ENCODE measurements at regions not wholly inside any gene's neighbourhood (a gene's known extent, or its start where the extent isn't known, plus 50 kb on each side); places are given as distances from the start of the nearest gene placed in this dataset.

DNA sequence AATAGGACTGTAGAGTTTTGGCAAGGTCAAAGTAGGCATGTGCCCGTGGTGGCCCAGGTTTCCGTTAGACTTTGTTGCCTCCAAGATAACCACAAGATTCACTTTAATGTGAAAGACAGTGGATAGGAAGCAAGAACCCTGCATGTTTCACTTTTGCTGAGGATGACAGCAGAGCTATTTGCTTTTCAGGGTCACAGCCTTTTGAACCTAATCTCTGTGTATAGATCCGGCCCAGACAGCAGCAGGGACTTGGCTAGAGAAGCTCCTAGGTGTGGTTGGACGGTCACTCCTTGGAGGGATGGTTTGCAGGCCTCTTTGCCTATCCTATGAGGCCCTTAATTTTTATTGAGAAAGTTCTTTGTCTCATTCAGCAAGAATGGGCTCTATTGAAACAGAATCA is 538.8 kb downstream of the HACE1 start:
- H3K9me3 ChIP-seq (ENCODE audit: low read length), result no peaks in the 10 kb centered on the region
- no peak overlapping the region for H3K4me2 ChIP-seq (ENCODE audit: low read length)
- no peak overlapping the region for H3K4me3 ChIP-seq (ENCODE audit: low read length)
- no peaks in the 10 kb centered on the region for H3F3A ChIP-seq (ENCODE audit: insufficient read depth, low read length, poor library complexity, severe bottlenecking)
- no peak overlapping the region for H2AFZ ChIP-seq (ENCODE audit: low read depth, low read length)
- no peak overlapping the region for H3K27ac ChIP-seq (ENCODE audit: low read length)
- H4K20me1 ChIP-seq (ENCODE audit: insufficient read depth), result no peaks in the 10 kb centered on the region
- no peaks in the 10 kb centered on the region for H3K9me2 ChIP-seq (ENCODE audit: insufficient read depth, low read length)
- no peaks in the 10 kb centered on the region for H3K79me2 ChIP-seq (replicated peaks; ENCODE audit: insufficient read depth, low read length)
- no peaks in the 10 kb centered on the region for H3K27me3 ChIP-seq (ENCODE audit: insufficient read depth, low read depth, low read length)
- TF ChIP-seq EP300 (conservative IDR thresholded peaks at IDR 0.05; ENCODE audit: poor library complexity, severe bottlenecking) (no peak), RAD21 (conservative IDR thresholded peaks at IDR 0.05) (no peak), POLR2AphosphoS5 (IDR thresholded peaks at IDR 0.05) (no peak), SMC3 (conservative IDR thresholded peaks at IDR 0.05; ENCODE audit: poor library complexity) (no peak), CTCF (IDR thresholded peaks at IDR 0.05; ENCODE audit: poor library complexity, severe bottlenecking) (no peak), EZH2 (IDR thresholded peaks at IDR 0.05; ENCODE audit: borderline replicate concordance, insufficient read depth, low read length, poor library complexity, severe bottlenecking) (no peak)
- no peaks in the 10 kb centered on the region for H3K36me3 ChIP-seq (ENCODE audit: insufficient read depth, low read length)
- no peak overlapping the region for H3K9ac ChIP-seq (ENCODE audit: low read length)

DNA sequence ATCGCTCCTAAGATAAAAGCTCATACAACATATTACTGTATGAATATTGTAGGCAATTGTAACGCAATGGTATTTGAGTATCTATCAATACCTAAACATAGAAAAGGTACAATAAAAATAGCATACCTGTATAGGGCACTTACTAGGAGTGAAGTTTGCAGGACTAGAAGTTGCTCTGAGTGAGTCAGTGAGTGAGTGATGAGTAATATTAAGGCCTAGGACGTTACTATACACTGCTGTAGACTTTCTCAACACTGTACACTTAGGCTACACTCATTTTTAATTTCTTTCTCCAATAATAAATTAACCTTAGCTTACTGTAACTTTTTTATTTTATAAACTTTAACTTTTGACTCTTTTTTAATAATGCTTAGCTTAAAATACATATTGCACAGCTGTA is 546.9 kb downstream of the HACE1 start:
- no peak overlapping the region for H2AFZ ChIP-seq (ENCODE audit: low read depth, low read length)
- H3K27ac ChIP-seq (ENCODE audit: low read length), result no peak overlapping the region
- no peak for TF ChIP-seq EP300 (conservative IDR thresholded peaks at IDR 0.05; ENCODE audit: poor library complexity, severe bottlenecking)
- TF ChIP-seq RAD21 (conservative IDR thresholded peaks at IDR 0.05), result no peak
- H3F3A ChIP-seq (ENCODE audit: insufficient read depth, low read length, poor library complexity, severe bottlenecking), result no peaks in the 10 kb centered on the region
- H4K20me1 ChIP-seq (ENCODE audit: insufficient read depth), result no peaks in the 10 kb centered on the region
- no peak overlapping the region for H3K9ac ChIP-seq (ENCODE audit: low read length)
- no peaks in the 10 kb centered on the region for H3K9me3 ChIP-seq (ENCODE audit: low read length)
- no peaks in the 10 kb centered on the region for H3K36me3 ChIP-seq (ENCODE audit: insufficient read depth, low read length)
- no peaks in the 10 kb centered on the region for H3K79me2 ChIP-seq (replicated peaks; ENCODE audit: insufficient read depth, low read length)
- H3K4me3 ChIP-seq (ENCODE audit: low read length), result no peak overlapping the region
- no peaks in the 10 kb centered on the region for H3K9me2 ChIP-seq (ENCODE audit: insufficient read depth, low read length)
- no peaks in the 10 kb centered on the region for H3K27me3 ChIP-seq (ENCODE audit: insufficient read depth, low read depth, low read length)
- no peak overlapping the region for H3K4me2 ChIP-seq (ENCODE audit: low read length)

DNA sequence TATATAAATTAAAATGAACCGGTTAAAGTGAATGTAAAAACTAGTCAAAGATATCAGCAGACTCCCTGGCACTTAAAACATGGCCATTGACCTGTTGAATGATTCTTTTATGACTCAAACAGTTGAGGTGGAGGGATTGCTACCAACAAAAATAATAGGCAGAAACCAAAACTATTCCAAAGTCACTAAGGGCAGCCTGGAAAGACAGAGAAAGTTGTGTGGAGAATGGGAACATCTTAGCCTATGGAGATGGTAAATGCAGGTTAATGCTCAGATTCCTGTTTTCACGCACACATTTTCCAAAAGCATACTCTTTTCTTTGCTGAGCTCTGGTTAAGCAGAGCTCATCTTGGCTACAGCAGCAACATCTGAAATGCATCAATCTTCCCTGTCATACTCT is 553.5 kb downstream of the HACE1 start:
- Histone ChIP-seq H3K27me3 (ENCODE audit: insufficient read depth, low read depth, low read length) (no peaks in the 10 kb centered on the region), H3K27ac (ENCODE audit: low read length) (no peak overlapping the region), H3K9ac (ENCODE audit: low read length) (no peak overlapping the region), H4K20me1 (ENCODE audit: insufficient read depth) (no peaks in the 10 kb centered on the region), H3K79me2 (replicated peaks; ENCODE audit: insufficient read depth, low read length) (no peaks in the 10 kb centered on the region), H3K9me2 (ENCODE audit: insufficient read depth, low read length) (no peaks in the 10 kb centered on the region), H3K36me3 (ENCODE audit: insufficient read depth, low read length) (no peaks in the 10 kb centered on the region), H3K4me3 (ENCODE audit: low read length) (no peak overlapping the region), H3K4me2 (ENCODE audit: low read length) (no peak overlapping the region), H3F3A (ENCODE audit: insufficient read depth, low read length, poor library complexity, severe bottlenecking) (peaks cover 3% of the 10 kb centered on the region), H3K9me3 (ENCODE audit: low read length) (no peaks in the 10 kb centered on the region), H2AFZ (ENCODE audit: low read depth, low read length) (no peak overlapping the region)
- no peak for TF ChIP-seq EP300 (conservative IDR thresholded peaks at IDR 0.05; ENCODE audit: poor library complexity, severe bottlenecking)
- no peak for TF ChIP-seq MXI1 (conservative IDR thresholded peaks at IDR 0.05; ENCODE audit: poor library complexity, severe bottlenecking)

GRCh38 chr6:104305206-104305605 is 554.5 kb downstream of the HACE1 start:
- H3K27ac ChIP-seq (ENCODE audit: low read length), result no peak overlapping the region
- no peak overlapping the region for H3K4me2 ChIP-seq (ENCODE audit: low read length)
- no peak overlapping the region for H3K4me3 ChIP-seq (ENCODE audit: low read length)
- H3K27me3 ChIP-seq (ENCODE audit: insufficient read depth, low read depth, low read length), result no peaks in the 10 kb centered on the region
- TF ChIP-seq RAD21 (conservative IDR thresholded peaks at IDR 0.05) (no peak), CTCF (IDR thresholded peaks at IDR 0.05; ENCODE audit: poor library complexity, severe bottlenecking) (no peak), SMC3 (conservative IDR thresholded peaks at IDR 0.05; ENCODE audit: poor library complexity) (no peak), POLR2AphosphoS5 (IDR thresholded peaks at IDR 0.05) (no peak), MXI1 (conservative IDR thresholded peaks at IDR 0.05; ENCODE audit: poor library complexity, severe bottlenecking) (no peak), EP300 (conservative IDR thresholded peaks at IDR 0.05; ENCODE audit: poor library complexity, severe bottlenecking) (no peak), TAF1 (IDR thresholded peaks at IDR 0.05; ENCODE audit: low read depth) (no peak), EZH2 (IDR thresholded peaks at IDR 0.05; ENCODE audit: borderline replicate concordance, insufficient read depth, low read length, poor library complexity, severe bottlenecking) (no peak)
- TF ChIP-seq, protein P1, sequence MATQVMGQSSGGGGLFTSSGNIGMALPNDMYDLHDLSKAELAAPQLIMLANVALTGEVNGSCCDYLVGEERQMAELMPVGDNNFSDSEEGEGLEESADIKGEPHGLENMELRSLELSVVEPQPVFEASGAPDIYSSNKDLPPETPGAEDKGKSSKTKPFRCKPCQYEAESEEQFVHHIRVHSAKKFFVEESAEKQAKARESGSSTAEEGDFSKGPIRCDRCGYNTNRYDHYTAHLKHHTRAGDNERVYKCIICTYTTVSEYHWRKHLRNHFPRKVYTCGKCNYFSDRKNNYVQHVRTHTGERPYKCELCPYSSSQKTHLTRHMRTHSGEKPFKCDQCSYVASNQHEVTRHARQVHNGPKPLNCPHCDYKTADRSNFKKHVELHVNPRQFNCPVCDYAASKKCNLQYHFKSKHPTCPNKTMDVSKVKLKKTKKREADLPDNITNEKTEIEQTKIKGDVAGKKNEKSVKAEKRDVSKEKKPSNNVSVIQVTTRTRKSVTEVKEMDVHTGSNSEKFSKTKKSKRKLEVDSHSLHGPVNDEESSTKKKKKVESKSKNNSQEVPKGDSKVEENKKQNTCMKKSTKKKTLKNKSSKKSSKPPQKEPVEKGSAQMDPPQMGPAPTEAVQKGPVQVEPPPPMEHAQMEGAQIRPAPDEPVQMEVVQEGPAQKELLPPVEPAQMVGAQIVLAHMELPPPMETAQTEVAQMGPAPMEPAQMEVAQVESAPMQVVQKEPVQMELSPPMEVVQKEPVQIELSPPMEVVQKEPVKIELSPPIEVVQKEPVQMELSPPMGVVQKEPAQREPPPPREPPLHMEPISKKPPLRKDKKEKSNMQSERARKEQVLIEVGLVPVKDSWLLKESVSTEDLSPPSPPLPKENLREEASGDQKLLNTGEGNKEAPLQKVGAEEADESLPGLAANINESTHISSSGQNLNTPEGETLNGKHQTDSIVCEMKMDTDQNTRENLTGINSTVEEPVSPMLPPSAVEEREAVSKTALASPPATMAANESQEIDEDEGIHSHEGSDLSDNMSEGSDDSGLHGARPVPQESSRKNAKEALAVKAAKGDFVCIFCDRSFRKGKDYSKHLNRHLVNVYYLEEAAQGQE (IDR thresholded peaks at IDR 0.05; ENCODE audit: borderline replicate concordance), result no peak
- peaks cover 3% of the 10 kb centered on the region for H3F3A ChIP-seq (ENCODE audit: insufficient read depth, low read length, poor library complexity, severe bottlenecking)
- no peaks in the 10 kb centered on the region for H3K36me3 ChIP-seq (ENCODE audit: insufficient read depth, low read length)
- H2AFZ ChIP-seq (ENCODE audit: low read depth, low read length), result no peak overlapping the region
- no peaks in the 10 kb centered on the region for H3K9me3 ChIP-seq (ENCODE audit: low read length)
- no peaks in the 10 kb centered on the region for H4K20me1 ChIP-seq (ENCODE audit: insufficient read depth)
- no peaks in the 10 kb centered on the region for H3K9me2 ChIP-seq (ENCODE audit: insufficient read depth, low read length)
- H3K79me2 ChIP-seq (replicated peaks; ENCODE audit: insufficient read depth, low read length), result no peaks in the 10 kb centered on the region
- H3K9ac ChIP-seq (ENCODE audit: low read length), result no peak overlapping the region
